Lung microvascular endothelial cell (primary cell): ENCODE measurements at regions not wholly inside any gene's neighbourhood (a gene's known extent, or its start where the extent isn't known, plus 50 kb on each side); places are given as distances from the start of the nearest gene placed in this dataset.

Source experiments
- DNase-seq, 2 donors: peaks; one replicate each; pipeline versions ENCODE4 v3.0.0 to v3.0.0-alpha.2; 2010; ENCODE audit warnings: low read depth in 2 of 2

- DNase-seq = no peak
Measured at GRCh38 chr2:576292-576691, 100.9 kb downstream of the TMEM18 start.

DNA sequence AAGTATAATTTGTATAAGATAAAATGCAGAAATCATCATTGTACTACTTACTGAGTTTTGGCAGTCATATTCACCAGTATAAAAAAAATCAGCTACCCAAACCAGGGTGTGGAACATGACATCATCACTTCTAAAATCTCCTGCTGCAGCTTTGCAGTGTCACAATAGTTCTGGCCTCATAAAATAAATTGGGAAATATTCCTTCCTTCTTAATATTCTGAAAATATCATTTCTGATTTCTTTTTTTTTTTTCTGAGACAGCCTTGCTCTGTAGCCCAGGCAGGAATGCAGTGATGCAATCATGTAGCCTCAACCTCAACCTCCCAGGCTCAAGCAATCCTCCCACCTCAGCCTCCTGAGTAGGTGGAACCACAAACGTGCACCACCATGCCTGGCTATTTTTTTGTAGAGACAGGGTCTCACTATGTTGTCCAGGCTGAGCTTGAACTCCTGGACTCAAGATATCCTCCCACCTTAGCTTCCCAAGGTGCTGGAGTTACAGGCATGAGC lies 101.4 kb downstream of the TMEM18 start:
- DNase-seq = no peak

- DNase-seq = no peak
Measured at GRCh38 chr2:575030-575726, 102.0 kb downstream of the TMEM18 start.

- no peak for DNase-seq
Measured at GRCh38 chr2:573805-574392, 103.3 kb downstream of the TMEM18 start.

DNA sequence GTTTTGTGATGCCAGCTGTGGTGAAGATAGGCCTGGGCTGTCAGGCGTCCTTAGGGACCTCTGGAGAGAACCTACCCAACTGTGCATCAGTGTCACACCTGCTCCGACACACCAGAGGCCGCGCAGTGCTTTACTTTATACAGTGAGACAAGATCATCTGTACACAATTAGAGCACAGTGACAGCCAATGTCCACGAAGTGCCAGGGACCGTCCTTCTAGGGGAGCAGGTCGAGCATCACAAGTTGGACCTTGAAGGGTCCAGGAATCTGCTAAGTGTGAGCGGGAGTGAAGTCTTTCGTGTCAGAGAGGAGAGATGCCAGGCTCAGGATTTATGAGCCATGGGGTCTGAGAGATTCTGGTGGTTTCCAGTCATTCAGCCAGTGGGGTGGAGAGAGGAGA lies 104.2 kb downstream of the TMEM18 start:
- no peak for DNase-seq

DNA sequence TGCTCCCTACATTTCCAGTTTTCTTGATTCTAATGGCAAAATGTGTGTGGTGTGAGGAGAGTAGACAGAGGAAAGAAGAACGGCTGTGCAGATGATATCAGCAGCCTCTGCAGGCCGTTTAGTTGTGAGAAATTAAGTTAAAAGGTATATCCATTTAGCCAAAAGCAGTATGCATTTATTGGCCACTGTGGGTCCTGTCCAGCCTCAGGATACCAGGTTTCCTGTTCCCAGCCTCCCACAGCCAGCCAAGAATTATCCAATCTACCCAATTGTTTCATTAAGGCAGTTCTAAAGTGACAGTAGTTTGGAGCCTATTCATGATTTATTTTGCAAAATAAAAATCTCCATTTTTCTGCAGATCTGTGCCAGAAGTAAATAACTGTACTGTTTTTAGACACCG lies 107.5 kb downstream of the TMEM18 start:
- no peak for DNase-seq

GRCh38 chr2:568639-569235 lies 108.5 kb downstream of the TMEM18 start:
- no peak for DNase-seq

- no peak for DNase-seq
Measured at GRCh38 chr2:567865-568638, 109.2 kb downstream of the TMEM18 start.

GRCh38 chr2:567496-567864 lies 109.7 kb downstream of the TMEM18 start:
- no peak for DNase-seq

GRCh38 chr2:566379-567313 lies 110.6 kb downstream of the TMEM18 start:
- DNase-seq = no peak

GRCh38 chr2:564471-565181 lies 112.6 kb downstream of the TMEM18 start:
- no peak for DNase-seq

- DNase-seq = no peak
Measured at GRCh38 chr2:563512-563911, 113.7 kb downstream of the TMEM18 start.

DNA sequence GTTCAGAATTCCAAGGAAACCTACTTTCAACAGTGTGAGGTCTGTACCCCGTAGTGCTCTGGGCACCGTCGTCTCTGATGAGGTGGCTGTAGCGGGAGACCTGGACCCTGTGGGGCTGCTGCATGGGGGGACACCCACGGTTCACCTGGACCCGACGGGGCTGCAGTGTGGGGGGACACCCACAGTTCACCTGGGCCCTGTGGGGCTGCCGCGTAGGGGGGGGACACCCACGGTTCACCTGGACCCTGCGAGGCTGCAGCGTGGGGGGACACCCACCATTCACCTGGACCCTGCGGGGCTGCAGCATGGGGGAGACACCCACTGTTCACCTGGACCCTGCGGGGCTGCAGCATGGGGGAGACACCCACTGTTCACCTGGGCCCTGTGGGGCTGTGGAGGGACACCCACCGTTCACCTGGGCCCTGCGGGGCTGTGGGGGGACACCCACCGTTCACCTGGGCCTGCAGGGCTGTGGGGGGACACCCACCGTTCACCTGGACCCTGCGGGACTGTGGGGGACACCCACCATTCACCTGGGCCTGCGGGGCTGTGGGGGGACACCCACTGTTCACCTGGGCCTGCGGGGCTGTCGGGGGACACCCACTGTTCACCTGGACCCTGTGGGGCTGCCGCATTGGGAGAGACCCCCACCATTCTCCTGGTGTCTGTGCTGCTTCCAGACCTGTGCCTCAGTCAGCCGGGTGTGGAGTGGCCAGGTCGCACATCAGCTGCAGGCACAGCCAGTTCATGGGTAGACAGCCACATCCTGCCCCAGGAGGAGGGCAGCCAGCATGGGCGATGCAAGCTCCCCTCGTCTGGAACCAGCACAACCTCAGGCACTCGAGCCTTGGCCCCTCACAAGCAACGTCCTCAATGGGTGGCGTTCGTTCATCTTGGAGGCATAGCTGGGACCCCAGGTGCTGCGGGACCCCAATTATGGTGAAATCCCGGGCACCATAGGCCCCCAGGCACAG lies 114.5 kb downstream of the TMEM18 start:
- no peak for DNase-seq

GRCh38 chr2:558879-559278 lies 118.3 kb downstream of the TMEM18 start:
- no peak for DNase-seq

- no peak for DNase-seq
Measured at GRCh38 chr2:558302-558642, 118.9 kb downstream of the TMEM18 start.

- DNase-seq = no peak
Measured at GRCh38 chr2:557635-558301, 119.4 kb downstream of the TMEM18 start.

DNA sequence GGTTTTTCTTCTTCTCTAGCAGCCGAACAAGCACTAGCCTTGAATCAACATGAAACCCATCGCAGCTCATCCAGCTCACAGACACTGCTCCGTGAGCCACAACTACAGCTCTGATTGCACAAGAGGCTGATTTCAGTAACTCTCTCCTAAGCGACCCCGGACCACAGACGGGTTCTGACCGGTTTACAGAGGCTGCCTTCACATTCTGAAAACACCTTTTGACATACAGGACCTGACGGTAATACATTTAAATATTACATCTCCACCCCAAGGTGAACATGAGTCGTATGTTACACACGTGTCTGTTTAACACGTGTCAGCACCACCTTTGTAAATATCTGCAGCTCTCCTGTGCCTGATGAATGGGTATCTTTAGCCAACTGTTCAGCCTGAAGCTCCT lies 120.7 kb downstream of the TMEM18 start:
- DNase-seq = no peak

GRCh38 chr2:555164-555922 lies 121.9 kb downstream of the TMEM18 start:
- no peak for DNase-seq
